ENCODE measurements at regions not wholly inside any gene's neighbourhood (a gene's known extent, or its start where the extent isn't known, plus 50 kb on each side); places are given as distances from the start of the nearest gene placed in this dataset.
A peak's percentile ranks its signal among the peaks of the same experiment; 100 is the strongest.

DNA sequence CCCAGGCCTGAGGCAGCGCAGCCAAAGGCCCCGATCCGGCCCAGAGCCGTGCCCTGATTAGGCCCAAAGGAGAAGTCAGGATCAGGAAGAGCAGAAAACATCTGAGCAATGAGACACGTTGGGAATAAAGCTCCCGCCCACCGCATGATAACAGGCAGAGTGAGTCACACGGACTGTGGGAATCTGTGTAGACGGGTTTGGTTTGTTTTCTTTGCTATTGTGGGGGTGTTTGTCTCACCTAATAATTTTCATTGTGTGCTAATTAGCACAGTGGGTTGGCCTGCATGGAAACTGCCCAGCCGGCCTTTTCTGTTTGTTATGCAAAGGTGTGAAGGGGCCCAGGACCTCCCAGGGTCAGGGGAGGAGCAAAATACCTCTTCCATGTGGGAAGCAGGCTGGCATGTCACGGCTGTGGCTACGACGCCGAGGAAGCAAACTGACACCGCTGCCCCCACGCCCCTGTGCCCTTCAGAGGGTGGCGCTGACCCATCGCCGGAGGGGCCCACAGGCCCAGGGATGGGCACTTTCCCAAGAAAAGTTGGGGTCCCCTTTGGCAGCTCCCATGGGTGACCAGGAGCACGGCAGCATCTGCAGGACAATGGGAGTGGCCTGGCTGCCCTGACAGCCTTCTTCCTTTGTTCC lies 68.4 kb upstream of the CTDP1 start:
- DNase-seq = no peak

DNA sequence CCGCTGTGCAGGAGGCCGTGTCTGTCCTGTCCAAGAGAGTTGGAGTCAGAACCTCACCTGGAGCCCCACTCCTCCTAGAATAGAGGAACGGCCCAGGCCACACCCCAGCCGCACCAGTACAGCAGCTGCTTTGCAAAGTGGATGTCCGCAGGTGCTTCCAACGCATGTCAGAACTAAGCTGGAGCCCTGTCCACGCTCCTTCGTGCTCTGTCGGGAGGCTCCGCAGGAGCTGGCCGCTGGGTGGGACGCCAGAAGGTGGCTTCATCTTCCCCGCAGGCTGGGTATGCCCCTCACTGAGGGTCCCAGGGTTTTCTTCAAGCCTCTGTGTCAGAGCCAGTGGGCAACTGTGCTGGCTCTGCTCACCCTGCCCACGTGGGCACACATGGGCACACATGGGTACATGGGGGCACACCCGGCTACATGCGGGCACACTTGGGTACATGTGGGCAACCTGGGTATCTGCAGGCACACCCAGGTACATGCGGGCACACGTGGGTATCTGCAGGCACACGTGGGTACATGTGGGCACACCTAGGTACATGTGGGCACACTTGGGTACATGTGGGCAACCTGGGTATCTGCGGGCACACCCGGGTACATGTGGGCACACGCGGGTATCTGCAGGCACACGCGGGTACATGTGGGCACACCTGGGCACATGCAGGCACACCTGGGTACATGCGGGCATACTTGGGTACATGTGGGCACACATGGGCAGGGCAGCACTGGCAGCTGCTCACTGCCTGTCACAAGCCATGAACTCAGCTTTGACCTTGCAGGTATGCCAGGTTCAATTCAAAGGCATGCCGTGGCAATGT lies 67.1 kb upstream of the CTDP1 start:
- DNase-seq = no peak

DNA sequence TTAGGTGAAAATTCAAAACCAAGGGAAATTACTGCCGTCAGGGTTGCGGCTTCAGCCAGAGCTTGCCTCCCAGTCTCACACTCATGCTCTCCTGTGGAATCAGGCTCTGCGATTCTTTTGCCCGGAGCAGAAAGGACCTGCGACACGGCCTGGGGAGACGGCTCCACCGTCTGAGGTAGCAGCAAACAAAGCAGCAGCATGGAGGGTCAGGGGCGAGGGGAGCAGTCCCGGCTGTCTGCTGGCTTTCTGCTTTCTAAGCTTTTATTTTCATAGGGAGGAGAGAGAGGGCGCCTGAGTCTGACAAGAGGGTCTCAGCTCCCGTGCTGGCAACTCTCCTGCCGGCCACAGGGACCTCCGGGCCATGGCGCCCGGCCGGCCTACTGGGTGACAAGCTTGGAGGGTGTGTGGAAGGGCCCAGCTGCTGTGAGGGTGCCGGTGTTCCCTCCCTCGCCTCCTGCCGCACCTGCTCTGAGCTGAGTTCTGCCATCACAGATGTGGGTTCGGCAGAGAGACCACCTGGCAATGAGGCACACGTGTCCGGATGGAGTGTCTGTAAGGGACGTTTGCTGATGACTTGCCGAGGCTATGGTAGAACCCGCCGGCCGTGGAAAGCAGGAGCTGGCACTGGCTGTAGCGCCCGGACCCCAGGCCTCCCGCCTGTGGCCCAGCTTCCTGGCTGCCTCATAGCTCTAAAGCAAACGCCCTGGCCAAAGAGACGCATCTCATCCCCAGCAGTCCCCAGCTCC lies 66.2 kb upstream of the CTDP1 start:
- peak in 1 of 2 experiments; percentile 19 for DNase-seq

DNA sequence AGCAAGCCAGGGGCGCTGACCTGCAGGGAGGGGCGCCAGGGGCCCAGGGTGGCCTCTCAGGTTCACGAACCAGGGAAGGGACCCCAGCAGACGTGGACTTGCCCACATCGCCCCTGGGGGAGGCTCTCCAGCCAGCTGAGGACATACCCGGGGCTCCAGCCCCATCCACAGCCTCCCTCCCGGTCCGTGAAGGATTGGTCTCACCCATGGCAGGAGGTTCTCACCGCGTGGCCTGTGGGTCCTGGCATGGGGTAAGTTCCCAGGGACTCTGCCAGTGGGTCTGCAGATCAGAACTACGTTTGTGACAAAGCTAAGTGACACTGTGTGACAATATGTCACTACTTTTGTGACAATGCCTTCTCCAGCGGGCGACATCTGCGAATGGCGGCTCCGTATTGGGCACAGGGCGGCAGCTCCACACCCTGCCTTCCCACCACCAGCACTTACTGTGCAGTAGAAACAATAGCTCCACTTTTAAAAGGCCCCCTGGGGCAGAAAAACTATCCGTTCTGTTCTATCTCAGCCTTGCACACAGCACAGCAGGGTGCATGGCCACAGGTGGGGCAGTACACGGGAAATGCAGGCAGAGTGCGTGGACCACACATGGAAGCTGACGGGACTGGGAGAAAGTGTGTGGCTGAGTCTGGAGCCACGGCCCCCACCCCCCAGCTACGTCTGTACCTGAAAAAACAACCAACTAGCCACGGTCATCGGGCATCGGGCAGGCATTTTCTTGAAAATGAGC lies 65.2 kb upstream of the CTDP1 start:
- DNase-seq = no peak

DNA sequence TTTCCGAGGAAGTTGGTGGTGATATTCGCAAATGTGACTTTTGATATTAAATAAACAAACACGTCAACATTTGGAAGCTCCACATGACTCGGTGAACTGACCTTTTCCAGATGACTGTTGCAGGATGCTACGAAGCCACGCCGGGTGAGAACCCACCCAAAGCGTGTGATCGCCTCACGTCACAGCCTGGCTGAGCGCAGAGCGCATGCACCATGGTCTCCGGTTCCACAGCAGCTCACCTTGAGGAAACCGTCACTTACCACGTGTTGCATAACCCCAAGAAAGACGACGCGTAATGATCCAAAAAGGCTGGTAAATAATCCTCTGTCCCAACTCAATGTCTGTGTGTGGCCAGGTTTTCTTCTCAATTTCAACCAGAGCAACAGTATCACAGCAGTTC lies 64.5 kb upstream of the CTDP1 start:
- DNase-seq = no peak

DNA sequence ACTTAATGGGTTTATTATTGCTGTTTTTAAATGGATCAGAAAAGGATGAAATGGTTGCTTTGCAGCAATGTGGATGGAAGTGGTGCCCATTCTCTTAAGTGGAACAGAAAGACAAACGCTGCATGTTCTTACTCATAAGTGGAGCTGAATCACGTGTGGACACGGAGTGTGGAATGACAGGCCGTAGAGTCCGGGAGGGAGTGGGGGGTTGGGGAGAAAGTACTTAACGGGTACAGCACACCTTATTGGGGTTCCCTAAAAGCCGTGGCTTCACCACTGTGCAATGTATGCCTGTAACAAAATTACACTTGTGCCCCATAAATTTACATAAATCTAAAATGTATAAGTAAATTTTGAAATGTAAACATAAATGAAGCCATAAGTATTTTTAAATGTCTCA lies 64.0 kb upstream of the CTDP1 start:
- DNase-seq = no peak

DNA sequence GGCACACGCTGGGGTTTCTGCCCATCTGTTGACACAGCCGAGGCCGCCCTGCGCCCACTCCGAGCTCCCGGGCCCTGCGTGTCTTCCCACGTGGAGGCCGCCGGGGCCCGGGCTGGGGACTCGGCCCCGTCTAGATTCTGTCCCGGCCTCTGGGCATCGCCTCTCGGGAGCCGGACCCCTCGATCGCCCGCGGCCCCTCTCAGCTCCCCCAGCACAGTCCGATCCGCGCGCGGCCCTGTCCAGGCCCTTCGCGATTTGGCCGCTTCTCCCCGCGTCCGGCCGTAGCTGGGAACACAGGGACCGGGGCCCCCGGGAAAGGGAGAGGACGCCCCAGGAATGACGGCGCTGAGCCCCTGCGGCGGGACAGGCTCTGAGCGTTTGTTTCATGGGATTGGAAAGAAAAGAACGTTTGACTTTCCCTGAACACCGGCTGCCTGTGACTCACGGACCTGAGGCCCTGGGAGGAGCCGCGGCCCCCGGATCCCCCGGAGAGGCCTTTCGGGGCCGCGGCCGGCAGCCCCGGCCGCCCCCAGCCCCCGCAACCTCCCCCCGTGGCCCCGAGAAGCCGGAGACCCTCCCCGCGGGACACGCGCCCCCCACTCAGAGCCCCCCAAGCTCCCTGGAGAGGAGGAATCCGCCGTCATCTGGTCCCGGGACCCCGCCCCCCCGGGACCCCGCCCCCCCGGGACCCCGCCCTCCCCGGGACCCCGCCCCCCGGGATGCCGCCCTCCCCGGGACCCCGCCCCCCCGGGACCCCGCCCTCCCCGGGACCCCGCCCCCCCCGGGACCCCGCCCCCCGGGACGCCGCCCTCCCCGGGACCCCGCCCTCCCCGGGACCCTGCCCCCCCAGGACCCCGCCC lies 62.7 kb upstream of the CTDP1 start:
- no peak for DNase-seq

DNA sequence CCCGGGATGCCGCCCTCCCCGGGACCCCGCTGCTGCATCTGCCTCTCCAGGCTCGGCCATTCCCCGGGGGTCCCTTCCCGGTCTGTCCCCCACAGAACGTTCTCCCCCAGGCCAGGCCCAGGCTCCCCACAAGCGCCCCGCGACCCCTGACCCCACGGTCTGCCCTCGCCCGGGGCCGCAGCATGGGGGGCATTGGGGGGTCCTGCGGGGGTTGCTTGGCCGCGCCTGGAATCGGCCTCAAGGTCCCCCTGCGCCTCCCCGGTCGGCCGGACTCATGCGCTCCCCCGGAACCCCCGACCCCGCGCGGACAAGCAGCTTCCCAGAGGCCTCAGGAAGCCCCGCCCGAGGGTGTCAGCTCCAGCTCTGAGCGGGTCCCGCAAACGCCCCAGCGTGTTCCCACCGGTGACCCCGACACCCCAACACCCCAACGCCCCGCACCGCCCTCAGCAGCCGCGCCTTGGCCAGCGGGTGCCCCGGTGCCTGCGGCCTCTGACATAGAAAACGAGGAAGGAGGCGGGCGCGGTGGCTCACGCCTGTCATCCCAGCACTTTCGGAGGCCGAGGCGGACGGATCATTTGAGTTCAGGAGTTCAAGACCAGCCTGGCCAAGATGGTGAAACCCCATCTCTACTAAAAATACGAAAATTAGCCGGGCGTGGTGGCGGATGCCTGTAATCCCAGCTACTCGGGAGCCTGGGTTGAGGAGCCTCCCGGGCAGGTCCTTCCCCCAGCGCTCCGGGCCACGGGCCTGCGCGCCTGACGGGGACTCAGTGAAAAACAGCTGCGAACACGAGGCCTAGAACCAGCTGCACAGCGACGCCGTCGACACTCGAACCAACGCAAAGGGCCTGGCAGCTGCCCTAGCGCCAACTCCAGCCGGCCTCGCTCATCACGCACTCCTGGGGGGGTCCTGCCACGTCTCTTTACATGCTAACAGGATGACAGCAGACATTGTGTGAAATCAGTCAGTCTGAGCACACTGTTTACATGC lies 61.8 kb upstream of the CTDP1 start:
- no peak for DNase-seq

DNA sequence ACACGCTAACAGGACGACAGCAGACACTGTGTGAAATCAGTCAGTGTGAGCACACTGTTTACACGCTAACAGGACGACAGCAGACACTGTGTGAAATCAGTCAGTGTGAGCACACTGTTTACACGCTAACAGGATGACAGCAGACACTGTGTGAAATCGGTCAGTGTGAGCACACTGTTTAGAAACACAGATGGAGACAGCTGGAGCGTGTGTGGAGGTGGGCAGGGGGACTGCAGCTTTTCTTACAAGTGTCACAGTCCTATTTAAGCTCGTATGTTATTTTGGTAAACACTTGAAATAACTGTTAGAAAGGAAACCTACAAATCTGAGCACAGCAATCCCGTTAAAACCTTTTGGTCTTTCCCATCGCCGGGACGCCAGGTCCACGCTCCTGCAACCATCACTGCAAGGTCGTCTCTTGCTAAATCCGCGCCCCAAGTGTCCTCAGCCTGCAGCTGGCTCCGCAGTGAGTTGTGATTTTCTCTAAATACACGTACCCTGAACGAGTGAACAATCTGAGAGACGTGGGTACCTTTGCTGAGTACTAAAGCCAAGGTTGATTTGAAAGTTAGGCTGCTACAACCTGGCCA lies 58.9 kb upstream of the CTDP1 start:
- no peak for DNase-seq

DNA sequence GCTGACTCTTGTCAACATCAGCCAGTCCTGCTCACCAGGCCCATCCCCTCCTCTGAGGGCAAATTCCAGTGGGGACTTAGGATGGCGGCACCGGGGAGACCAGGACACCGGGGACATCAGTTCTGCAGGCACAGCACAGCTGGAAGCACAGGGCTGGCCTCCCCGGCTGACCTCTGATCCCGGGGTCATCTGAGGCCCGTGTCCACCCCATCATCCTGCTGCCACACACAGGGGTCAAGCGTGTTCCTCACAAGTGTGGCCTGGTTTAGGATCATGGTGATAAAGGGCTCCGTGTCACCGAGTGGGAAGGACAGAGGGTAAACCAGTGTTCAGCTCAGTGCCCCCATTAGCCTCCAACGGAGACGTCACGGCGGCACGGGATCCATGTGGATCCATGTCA lies 58.1 kb upstream of the CTDP1 start:
- no peak for DNase-seq

DNA sequence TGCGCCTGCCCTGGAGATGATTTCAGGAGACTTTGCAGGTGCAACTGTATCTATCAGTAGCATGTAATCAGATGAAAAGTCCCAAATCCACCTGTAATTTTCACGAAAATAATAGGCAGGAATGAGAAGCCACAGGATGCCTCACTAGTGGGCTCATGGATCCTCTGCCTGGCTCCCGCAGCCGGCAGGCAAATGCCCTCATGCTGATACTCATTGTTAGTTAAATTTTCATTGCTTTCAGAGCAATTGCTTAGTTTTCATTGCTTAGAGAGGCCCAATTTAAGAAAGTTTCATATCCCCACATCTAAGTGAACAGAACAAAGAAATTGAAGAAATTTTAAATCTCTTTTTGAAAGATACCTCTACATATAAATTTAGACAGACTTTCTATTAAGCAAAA lies 57.6 kb upstream of the CTDP1 start:
- no peak for DNase-seq

DNA sequence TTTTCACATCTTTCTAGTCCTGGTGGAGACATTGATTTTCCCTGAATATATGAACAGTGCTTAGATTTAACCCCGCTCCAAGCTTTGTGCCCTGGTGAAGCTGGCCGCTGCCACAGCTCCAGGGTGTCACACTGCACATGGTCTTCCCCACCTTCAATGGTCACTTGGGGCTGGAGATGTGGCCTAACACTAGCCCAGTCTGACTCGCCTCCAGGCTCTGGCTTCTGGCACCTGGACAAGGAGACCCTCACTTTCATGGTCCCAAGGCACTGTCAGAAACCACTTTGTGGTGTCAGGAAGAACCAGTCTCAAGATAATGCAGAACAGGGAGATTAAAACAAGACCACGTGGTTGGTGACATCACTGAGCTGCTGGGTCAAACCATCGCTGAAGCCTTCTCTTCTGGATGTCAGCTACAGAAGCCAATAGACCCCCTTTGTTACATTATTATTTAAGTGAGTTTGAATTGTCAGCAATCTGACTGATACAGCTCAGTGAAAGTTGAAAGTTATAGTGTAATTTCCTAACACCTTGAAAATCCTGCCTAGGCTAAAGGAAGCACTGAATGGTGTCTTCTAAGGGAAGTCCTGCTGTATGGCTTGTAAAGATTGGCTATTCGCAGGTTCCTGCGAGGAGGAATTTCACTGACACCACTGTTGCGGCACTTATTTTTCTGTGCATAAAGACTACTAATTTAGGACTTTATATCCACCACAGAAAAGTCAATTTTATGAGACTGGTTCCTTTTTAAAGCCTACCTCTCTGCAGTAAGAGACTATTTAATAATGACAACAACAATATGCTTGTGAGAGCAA lies 55.0 kb upstream of the CTDP1 start:
- DNase-seq = no peak

DNA sequence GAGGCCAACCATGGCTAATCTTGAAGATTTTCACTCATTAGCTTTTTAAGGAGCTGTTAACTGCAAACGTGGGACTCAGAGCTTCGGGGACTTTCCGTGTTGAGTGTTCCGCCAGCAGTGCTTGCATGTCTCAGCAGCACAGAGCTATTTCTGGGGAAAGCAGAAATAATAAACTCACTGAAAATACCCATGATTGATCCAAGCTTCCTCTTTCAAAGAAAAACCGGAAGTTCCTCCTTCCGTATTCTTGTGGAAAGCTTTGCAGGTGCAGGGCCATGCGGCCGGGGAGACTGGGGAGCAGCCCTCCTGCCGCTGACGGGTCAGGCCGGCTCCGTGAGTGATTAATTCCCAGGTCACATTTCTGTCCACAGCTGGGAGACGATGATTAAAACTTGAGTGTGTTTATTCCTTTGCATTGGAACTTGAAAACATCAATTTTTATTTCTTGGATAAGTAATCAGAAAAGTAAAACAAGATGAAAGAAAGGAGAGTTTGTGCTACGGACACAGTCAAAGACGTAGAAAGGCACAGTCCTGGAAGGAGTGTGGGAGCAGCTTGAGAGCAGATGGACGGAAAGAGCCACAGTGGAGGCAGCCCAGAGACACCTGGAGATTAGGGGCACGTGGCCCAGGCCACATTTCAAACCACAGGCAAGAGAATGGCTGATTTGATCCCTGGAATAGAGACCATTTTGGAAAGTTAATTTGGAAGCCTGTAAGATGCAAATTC lies 54.2 kb upstream of the CTDP1 start:
- DNase-seq = no peak

DNA sequence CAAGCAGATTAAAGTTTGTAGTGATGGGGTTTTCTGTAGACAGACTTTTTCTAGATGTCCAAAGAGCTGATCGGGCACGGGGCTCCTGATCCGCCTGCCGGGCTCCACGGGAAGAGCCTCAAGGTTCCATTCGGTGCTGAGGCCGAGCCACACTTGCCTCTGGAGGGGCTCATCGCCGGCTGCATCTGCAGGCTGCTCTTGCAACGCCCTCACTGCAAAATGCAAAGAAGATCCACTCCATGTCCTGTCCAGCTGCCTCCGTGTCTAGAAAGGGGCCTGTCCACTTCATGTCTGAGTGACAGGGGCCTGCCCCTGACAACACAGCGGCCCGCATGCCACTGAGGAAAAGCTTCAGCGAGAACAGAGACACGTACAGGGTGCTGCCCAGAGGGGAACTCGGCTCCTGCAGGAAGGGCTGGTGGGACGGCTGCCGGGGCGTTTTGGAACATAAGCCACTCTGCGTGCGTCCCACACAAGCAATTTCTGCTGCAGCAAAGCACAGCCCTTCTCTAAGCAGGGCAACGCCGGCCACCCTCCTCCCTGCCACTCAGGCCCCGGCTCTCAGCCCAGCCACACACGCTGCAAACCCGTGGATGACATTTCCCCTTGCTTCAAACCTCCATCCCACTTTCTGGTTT lies 53.6 kb upstream of the CTDP1 start:
- DNase-seq = no peak

DNA sequence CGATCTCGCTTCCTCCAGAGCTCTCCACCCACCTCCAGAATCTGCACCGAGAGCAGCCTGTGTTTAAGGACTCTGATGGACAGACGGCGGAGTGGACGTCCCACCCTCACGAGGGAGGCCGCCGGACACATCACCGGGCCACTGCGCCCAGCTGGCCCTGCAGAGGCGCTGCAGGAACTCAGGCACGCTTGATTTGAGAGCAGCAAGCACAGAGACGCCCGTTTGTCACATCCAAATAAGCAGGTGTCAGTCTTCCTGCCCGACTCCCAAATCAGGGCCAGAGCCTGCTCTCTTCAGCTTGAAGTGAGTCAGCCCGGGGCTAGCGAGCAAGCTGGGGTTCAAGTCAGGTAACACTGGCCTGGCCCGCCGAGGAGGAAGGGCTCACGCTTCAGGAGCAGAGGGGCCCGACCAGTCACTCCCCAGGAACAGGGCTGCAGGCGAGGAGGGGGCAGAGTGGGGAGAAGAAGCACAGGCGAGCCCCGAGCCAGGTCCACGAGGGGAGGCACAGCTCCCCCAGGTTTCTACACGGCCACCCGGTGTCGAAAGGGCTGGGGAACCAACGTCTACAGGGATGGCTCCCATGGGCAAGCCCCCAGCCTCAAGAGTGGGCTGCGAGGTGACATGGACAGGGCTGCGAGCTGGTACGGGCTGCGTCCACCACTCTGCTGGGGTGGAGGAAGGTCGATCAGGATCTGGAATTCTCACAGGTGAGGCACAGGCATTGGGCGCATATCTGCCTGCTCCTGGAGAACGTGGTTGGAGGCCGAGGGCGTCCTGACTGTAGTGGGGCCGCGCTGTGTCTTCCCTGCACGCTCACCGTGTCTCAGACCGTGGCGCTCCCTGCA lies 52.5 kb upstream of the CTDP1 start:
- DNase-seq = no peak

DNA sequence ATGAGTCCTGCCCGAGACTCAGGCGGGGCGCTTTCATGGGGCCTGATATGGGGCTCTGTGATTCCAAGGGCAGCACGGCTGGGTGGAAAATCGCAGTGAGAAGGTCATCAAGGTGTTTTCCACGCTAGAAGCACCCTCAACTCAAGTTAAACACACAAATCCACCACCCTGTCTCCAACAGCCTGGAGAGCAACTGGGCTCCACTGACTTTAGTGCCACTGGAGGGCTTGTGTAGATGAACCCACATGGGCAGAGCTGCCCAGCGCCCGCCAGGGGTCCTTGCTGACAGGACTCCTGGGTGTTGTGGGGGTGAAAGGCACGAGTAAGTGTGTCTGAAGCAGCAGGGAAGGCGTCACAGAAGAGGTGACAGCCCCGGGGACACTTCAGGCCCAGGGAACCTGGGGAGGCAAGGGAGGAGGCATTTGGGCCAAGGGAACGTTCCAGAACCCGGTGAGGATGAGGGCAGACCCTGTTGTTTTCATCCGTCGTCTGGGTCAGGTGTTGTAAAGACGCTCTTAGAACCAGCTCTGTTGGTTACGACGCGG lies 51.8 kb upstream of the CTDP1 start:
- DNase-seq = no peak

All from SHP77 (cell line).